Thymus (tissue), 11 donors: ENCODE measurements at regions not wholly inside any gene's neighbourhood (a gene's known extent, or its start where the extent isn't known, plus 50 kb on each side); places are given as distances from the start of the nearest gene placed in this dataset.

ENCODE experiments used
- DNase-seq, 9 donors: peaks; one replicate each; pipeline ENCODE4 v3.0.0-alpha.2; 2013; ENCODE audit warnings: low spot score in 9 of 9, low read depth in 6 of 9, missing footprints in 1 of 9
- H3K27ac ChIP-seq, 2 donors: one replicate each; pipeline ENCODE4 v1.5.1; 2013; ENCODE audit warnings: control low read depth in 1 of 2, low read depth in 1 of 2, low read length in 1 of 2, mild to moderate bottlenecking in 1 of 2, moderate library complexity in 1 of 2
- H3K27me3 ChIP-seq, 2 donors: one replicate each; pipeline ENCODE4 v1.5.1; 2013; ENCODE audit warnings: low read length in 1 of 2; ENCODE audit not compliant: control insufficient read depth in 2 of 2, insufficient read depth in 1 of 2
- H3K36me3 ChIP-seq, 2 donors: one replicate each; pipeline ENCODE4 v1.5.1; 2013; ENCODE audit warnings: low read length in 1 of 2, mild to moderate bottlenecking in 1 of 2, moderate library complexity in 1 of 2; ENCODE audit not compliant: control insufficient read depth in 2 of 2, insufficient read depth in 2 of 2
- H3K4me1 ChIP-seq, 2 donors: one replicate each; pipeline ENCODE4 v1.5.1; 2013; ENCODE audit warnings: low read length in 2 of 2; ENCODE audit not compliant: control insufficient read depth in 2 of 2, insufficient read depth in 2 of 2
- H3K4me3 ChIP-seq, 2 donors: one replicate each; pipeline ENCODE4 v1.5.1; 2013; ENCODE audit warnings: low read length in 2 of 2, control low read depth in 1 of 2, mild to moderate bottlenecking in 1 of 2
- H3K9me3 ChIP-seq, 2 donors: one replicate each; pipeline ENCODE4 v1.5.1; 2013; ENCODE audit warnings: low read length in 1 of 2, mild to moderate bottlenecking in 1 of 2; ENCODE audit not compliant: control insufficient read depth in 2 of 2, insufficient read depth in 1 of 2
- WGBS: extraction: QIAGEN DNeasy Blood & Tissue Kit; methylation state at CpG from one replicate; pipeline ENCODE4 v1.1.7; 2013; 5-methylcytosine and 5-hydroxymethylcytosine counted together
- donor health status: healthy.

GRCh38 chr5:4108690-4109089 lies 513.1 kb downstream of the IRX1 start:
- Histone ChIP-seq H3K27me3 (no peaks in the 10 kb centered on the region), H3K27ac (no peak overlapping the region), H3K4me1 (peaks cover 5 to 10% of the 10 kb centered on the region in 2 donors), H3K36me3 (no peaks in the 10 kb centered on the region), H3K9me3 (no peaks in the 10 kb centered on the region), H3K4me3 (no peak overlapping the region)
- no peak for DNase-seq
- 69% methylated on average over 1 of the region's 1 CpG for WGBS

DNA sequence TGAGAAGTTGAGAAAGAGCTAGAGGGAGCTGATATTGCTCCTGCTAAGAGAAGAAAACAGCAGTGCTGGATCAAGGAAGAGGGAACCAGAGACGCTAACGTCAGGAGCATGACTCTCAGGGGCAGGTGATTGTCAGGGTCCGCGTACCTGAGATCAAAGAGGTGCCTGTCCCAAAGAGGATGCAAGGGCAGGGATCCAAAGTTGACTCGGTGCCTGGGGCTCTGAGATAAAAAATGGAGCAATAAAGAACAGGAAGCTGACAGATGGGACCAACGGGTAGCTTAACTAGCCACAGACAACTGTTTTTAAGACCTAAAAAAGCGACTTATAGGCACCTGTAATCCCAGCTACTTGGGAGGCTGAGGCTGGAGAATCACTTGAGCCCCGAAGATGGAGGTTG lies 517.8 kb downstream of the IRX1 start:
- WGBS: 48% methylated on average over 8 of the region's 8 CpGs
- H3K36me3 ChIP-seq: no peaks in the 10 kb centered on the region

GRCh38 chr5:4113905-4114304 lies 518.3 kb downstream of the IRX1 start:
- peaks cover 0 to 2% of the 10 kb centered on the region in 2 donors for H3K4me1 ChIP-seq
- H3K9me3 ChIP-seq: no peaks in the 10 kb centered on the region
- no peak overlapping the region for H3K27ac ChIP-seq
- 98% methylated on average over 9 of the region's 9 CpGs for WGBS
- no peaks in the 10 kb centered on the region for H3K36me3 ChIP-seq
- DNase-seq: no peak
- H3K27me3 ChIP-seq: no peaks in the 10 kb centered on the region
- H3K4me3 ChIP-seq: no peak overlapping the region

More for the DNA sequence above, 517.8 kb downstream of the IRX1 start:
- Histone ChIP-seq H3K27ac (no peak overlapping the region), H3K27me3 (no peaks in the 10 kb centered on the region), H3K4me1 (peaks cover 0 to 2% of the 10 kb centered on the region in 2 donors), H3K4me3 (no peak overlapping the region), H3K9me3 (no peaks in the 10 kb centered on the region)
- DNase-seq: no peak

DNA sequence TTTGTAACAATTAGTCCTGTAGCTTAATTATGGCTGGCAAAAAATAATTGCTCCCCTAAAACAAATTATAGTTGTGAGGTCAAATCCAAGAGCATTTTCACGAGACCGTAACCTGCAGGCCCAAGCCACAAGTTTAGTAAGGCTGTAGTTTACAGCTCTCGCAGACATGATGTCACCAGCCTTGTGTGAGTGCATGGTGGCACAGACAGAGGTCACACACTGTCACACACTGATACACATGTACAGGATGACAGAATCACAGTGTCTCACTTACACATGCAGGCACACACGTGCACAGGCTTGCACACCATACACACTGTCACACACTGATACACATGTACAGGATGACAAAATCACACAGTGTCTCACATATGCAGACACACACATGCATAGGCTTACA lies 518.8 kb downstream of the IRX1 start:
- no peak overlapping the region for H3K4me3 ChIP-seq
- peaks cover 0 to 2% of the 10 kb centered on the region in 2 donors for H3K4me1 ChIP-seq
- H3K27me3 ChIP-seq: no peaks in the 10 kb centered on the region
- DNase-seq: no peak
- no peaks in the 10 kb centered on the region for H3K36me3 ChIP-seq
- no peak overlapping the region for H3K27ac ChIP-seq
- 97% methylated on average over 4 of the region's 4 CpGs for WGBS
- no peaks in the 10 kb centered on the region for H3K9me3 ChIP-seq

GRCh38 chr5:4116834-4117233 lies 521.2 kb downstream of the IRX1 start:
- DNase-seq: no peak
- H3K4me3 ChIP-seq: no peak overlapping the region
- H3K36me3 ChIP-seq: no peaks in the 10 kb centered on the region
- 93% methylated on average over 3 of the region's 3 CpGs for WGBS
- H3K27ac ChIP-seq: no peak overlapping the region
- no peaks in the 10 kb centered on the region for H3K27me3 ChIP-seq
- H3K4me1 ChIP-seq: peaks cover 0 to 2% of the 10 kb centered on the region in 2 donors
- H3K9me3 ChIP-seq: no peaks in the 10 kb centered on the region

GRCh38 chr5:4124221-4124970 lies 528.8 kb downstream of the IRX1 start:
- Histone ChIP-seq H3K27me3 (no peaks in the 10 kb centered on the region), H3K36me3 (no peaks in the 10 kb centered on the region), H3K4me1 (peaks cover 7 to 9% of the 10 kb centered on the region in 2 donors), H3K27ac (no peak overlapping the region), H3K9me3 (peaks cover 4 to 7% of the 10 kb centered on the region in 2 donors), H3K4me3 (no peak overlapping the region)
- 43% methylated on average over 7 of the region's 7 CpGs for WGBS
- peak in 7 of 9 donors; percentile 4 to 59 (median 33) for DNase-seq

- DNase-seq: no peak
- Histone ChIP-seq H3K4me1 (peaks cover 6% of the 10 kb centered on the region in 2 donors), H3K27ac (no peak overlapping the region), H3K27me3 (no peaks in the 10 kb centered on the region), H3K36me3 (no peaks in the 10 kb centered on the region), H3K4me3 (no peak overlapping the region), H3K9me3 (peaks cover 4 to 7% of the 10 kb centered on the region in 2 donors)
- WGBS: 96% methylated on average over 9 of the region's 9 CpGs
Measured at GRCh38 chr5:4128994-4129393, 533.4 kb downstream of the IRX1 start.

- peaks cover under 1% of the 10 kb centered on the region in 2 donors for H3K4me1 ChIP-seq
- H3K27me3 ChIP-seq: no peaks in the 10 kb centered on the region
- H3K27ac ChIP-seq: no peak overlapping the region
- H3K36me3 ChIP-seq: no peaks in the 10 kb centered on the region
- 94% methylated on average over 7 of the region's 7 CpGs for WGBS
- H3K4me3 ChIP-seq: no peak overlapping the region
- peaks cover 4 to 7% of the 10 kb centered on the region in 2 donors for H3K9me3 ChIP-seq
- DNase-seq: no peak
Measured at GRCh38 chr5:4129523-4129922, 533.9 kb downstream of the IRX1 start.

GRCh38 chr5:4130819-4131218 lies 535.2 kb downstream of the IRX1 start:
- no peaks in the 10 kb centered on the region for H3K27me3 ChIP-seq
- WGBS: 83% methylated on average over 3 of the region's 3 CpGs
- no peak overlapping the region for H3K27ac ChIP-seq
- H3K36me3 ChIP-seq: no peaks in the 10 kb centered on the region
- H3K4me3 ChIP-seq: no peak overlapping the region
- H3K4me1 ChIP-seq: no peaks in the 10 kb centered on the region
- no peak for DNase-seq
- H3K9me3 ChIP-seq: peaks cover 4 to 7% of the 10 kb centered on the region in 2 donors
